A673 (cell line): ENCODE measurements at regions not wholly inside any gene's neighbourhood (a gene's known extent, or its start where the extent isn't known, plus 50 kb on each side); places are given as distances from the start of the nearest gene placed in this dataset.

Experiments used
- BruUV-seq: library from RNA; stranded (reverse); fragments of 400-500 nt; replicated peaks from 2 replicates; lab custom pipeline; 2021; lab: Mats Ljungman, UMichigan
- CTCF ChIA-PET: fragments of 300-600 bp; sonication (Branson Sonifier 250); formaldehyde crosslinking; loops from one replicate; lab custom pipeline; 2022; ENCODE audit warnings: antibody characterized with exemption; lab: Charles Lee
- POLR2A ChIA-PET: fragments of 300-600 bp; sonication (Branson Sonifier 250); formaldehyde crosslinking; loops from one replicate; lab custom pipeline; 2022; ENCODE audit warnings: antibody characterized with exemption; ENCODE audit not compliant: low non-redundant PET; lab: Charles Lee
- DNase-seq: peaks from one replicate; pipeline ENCODE4 v3.0.0-alpha.2; 2015; ENCODE audit warnings: low spot score
- H3K27ac ChIP-seq: fragments of 200-600 bp; sonication (generic); 2 replicates; pipeline ENCODE4 v1.5.1; 2016; ENCODE audit warnings: mixed run types, low read depth, mild to moderate bottlenecking, mixed read lengths, antibody characterized with exemption, low read length; ENCODE audit not compliant: poor library complexity, severe bottlenecking
- H3K27me3 ChIP-seq: fragments of 200-600 bp; sonication (generic); replicated peaks from 2 replicates; pipeline ENCODE4 v1.6.1; 2017; ENCODE audit warnings: mixed run types, low read depth, mild to moderate bottlenecking, mixed read lengths, antibody characterized with exemption, low read length; ENCODE audit not compliant: insufficient read depth, poor library complexity
- H3K36me3 ChIP-seq: fragments of 200-600 bp; sonication (generic); 2 replicates; pipeline ENCODE4 v1.6.1; 2016; ENCODE audit warnings: mixed run types, mild to moderate bottlenecking, mixed read lengths, antibody characterized with exemption, low read length; ENCODE audit not compliant: insufficient read depth, poor library complexity, severe bottlenecking
- H3K4me1 ChIP-seq: fragments of 200-600 bp; sonication (generic); 2 replicates; pipeline ENCODE4 v1.6.1; 2017; ENCODE audit warnings: mixed run types, mild to moderate bottlenecking, mixed read lengths, antibody characterized with exemption, low read length; ENCODE audit not compliant: insufficient read depth, poor library complexity, severe bottlenecking
- H3K4me3 ChIP-seq: fragments of 200-600 bp; sonication (generic); 2 replicates; pipeline ENCODE4 v1.5.1; 2016; ENCODE audit warnings: low read depth, mixed run types, mild to moderate bottlenecking, mixed read lengths, low read length; ENCODE audit not compliant: poor library complexity, severe bottlenecking
- H3K9me3 ChIP-seq: fragments of 200-600 bp; sonication (generic); 2 replicates; pipeline ENCODE4 v1.6.1; 2016; ENCODE audit warnings: mixed run types, low read depth, mild to moderate bottlenecking, mixed read lengths, antibody characterized with exemption, low read length; ENCODE audit not compliant: poor library complexity, severe bottlenecking
- CTCF ChIP-seq: fragments of 300-800, 200-600 bp; sonication (generic); conservative IDR thresholded peaks from 2 replicates; pipeline ENCODE4 v1.5.1; 2017; ENCODE audit warnings: low read depth, mild to moderate bottlenecking, antibody characterized with exemption, low read length, moderate library complexity, mixed read lengths
- EZH2 ChIP-seq: fragments of 200-600 bp; sonication (generic); IDR thresholded peaks from 2 replicates; pipeline ENCODE4 v1.6.1; 2017; ENCODE audit warnings: borderline replicate concordance, low read depth, mild to moderate bottlenecking, mixed read lengths, antibody characterized with exemption, low read length; ENCODE audit not compliant: poor library complexity, severe bottlenecking
- intact Hi-C: fragments of 100-400 bp; cut with micrococcal nuclease; formaldehyde crosslinking; loops from one replicate; pipeline ENCODE4 v1.10.0; 2022; ENCODE audit not compliant: unreplicated experiment

- POLR2A ChIA-PET = no interaction called here
- Histone ChIP-seq H3K4me3 (no peak overlapping the region), H3K36me3 (no peaks in the 10 kb centered on the region), H3K9me3 (no peaks in the 10 kb centered on the region), H3K27ac (no peak overlapping the region), H3K4me1 (no peaks in the 10 kb centered on the region), H3K27me3 (no peaks in the 10 kb centered on the region)
- no peak for DNase-seq
- intact Hi-C loops = no loop called here
- CTCF ChIA-PET = no interaction called here
- no TSS peak for BruUV-seq
- TF ChIP-seq CTCF = no peak
- TF ChIP-seq EZH2 = no peak
These were observed 67.6 kb downstream of the NMUR2 start for GRCh38 chr5:152337484-152337883.

- TF ChIP-seq EZH2 = no peak
- TF ChIP-seq CTCF = no peak
- ChIA-PET CTCF (interaction anchor here (0.6 kb wide), 1 partner anchor 19 kb away, joined by 4 read pairs; no protein-coding TSS in a partner anchor), POLR2A (no interaction called here)
- no peaks in the 10 kb centered on the region for H3K36me3 ChIP-seq
- no peaks in the 10 kb centered on the region for H3K9me3 ChIP-seq
- no peak overlapping the region for H3K4me3 ChIP-seq
- no peak for DNase-seq
- no peak overlapping the region for H3K27ac ChIP-seq
- H3K27me3 ChIP-seq = no peaks in the 10 kb centered on the region
- no TSS peak for BruUV-seq
- H3K4me1 ChIP-seq = no peaks in the 10 kb centered on the region
- intact Hi-C loops = no loop called here
These were observed 69.6 kb downstream of the NMUR2 start for GRCh38 chr5:152335461-152335860.

GRCh38 chr5:152332716-152333460 lies 72.2 kb downstream of the NMUR2 start:
- Histone ChIP-seq H3K9me3 (no peaks in the 10 kb centered on the region), H3K27ac (no peak overlapping the region), H3K36me3 (no peaks in the 10 kb centered on the region), H3K27me3 (no peaks in the 10 kb centered on the region), H3K4me1 (no peaks in the 10 kb centered on the region), H3K4me3 (no peak overlapping the region)
- ChIA-PET POLR2A (no interaction called here), CTCF (no interaction called here)
- no peak for TF ChIP-seq CTCF
- intact Hi-C loops = no loop called here
- BruUV-seq = no TSS peak
- DNase-seq = no peak
